ENCODE measurements at regions not wholly inside any gene's neighbourhood (a gene's known extent, or its start where the extent isn't known, plus 50 kb on each side); places are given as distances from the start of the nearest gene placed in this dataset.

DNA sequence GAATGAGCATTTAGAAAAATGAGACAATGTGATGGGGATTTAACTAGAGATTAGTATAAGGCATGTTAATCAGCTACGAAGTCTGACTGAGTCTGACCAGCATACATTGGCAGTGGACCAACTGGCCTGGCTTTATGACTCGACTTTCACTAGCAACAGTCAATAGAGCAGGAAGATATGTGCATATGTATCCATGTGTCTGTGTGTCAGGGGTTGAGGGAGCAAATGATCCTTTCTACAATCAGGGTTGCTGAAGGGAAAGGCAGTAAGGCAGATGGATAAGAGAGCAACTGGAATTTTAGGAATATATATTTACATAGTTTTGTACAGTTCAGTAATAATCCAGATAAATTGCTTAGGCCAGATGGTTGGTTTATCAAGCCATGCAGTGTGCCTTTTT, 645.6 kb downstream of the PLA2G4A start:
- intact Hi-C loops (cut with micrococcal nuclease): no loop called here
- no peak for DNase-seq
- ATAC-seq: no peak

DNA sequence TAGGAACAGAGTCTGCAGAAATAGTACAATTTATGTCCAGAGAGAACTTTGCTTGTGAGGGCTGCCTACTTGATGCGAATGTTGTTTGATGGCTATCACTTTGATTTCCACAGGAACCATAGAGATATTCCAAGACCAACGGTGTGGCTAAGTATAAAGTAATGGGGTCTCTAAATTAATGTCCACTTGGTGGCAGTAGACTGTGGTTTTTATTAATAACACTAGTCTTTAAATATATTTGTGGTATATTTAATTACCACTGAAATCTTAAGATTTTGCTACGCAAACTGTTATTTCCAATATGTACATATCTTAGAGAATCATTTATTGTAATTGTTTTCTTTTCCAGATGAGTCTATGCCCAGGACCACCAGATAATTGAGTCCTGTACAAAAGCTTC, 647.9 kb downstream of the PLA2G4A start:
- ATAC-seq (no peak), DNase-seq (no peak)
- intact Hi-C loops (cut with micrococcal nuclease): no loop called here

DNA sequence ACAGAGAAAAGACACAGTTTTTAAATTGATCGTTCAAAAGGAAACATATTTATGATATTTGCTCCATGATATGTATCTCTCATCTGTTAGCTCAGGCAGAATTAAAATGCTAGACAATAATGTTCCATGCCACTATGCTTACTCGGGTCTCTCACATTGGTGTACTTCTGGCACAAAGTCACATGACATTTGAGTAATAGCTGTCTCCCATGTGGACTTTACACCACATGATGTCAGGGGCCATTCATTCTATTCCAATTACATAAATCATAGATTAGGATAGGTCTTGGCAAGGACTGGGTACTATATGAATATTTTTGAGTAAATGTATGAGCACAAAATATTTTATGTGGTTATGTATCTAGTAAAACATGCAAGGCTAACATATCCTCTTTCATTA, 648.4 kb downstream of the PLA2G4A start:
- DNase-seq: no peak
- intact Hi-C loops (cut with micrococcal nuclease): no loop called here
- ATAC-seq: no peak

DNA sequence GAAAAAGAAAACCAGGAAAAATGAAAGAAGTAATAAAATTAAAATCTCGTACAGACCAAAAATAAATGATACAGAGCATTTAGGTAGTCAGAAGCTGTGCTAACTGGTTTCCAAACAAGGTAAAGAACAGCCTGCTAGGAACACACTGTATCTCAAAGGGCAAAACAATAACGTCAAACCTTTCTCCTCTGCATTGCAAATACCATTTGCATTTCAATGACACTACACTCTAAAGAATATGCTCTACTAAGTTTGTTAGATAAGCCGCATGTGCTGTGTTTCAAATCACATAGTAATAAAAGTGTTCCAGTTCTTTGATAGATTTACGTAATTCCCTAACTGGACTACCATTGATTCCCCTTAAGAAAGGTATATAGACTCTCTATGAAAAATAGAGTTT, 648.8 kb downstream of the PLA2G4A start:
- intact Hi-C loops (cut with micrococcal nuclease): no loop called here
- ATAC-seq (no peak), DNase-seq (no peak)

DNA sequence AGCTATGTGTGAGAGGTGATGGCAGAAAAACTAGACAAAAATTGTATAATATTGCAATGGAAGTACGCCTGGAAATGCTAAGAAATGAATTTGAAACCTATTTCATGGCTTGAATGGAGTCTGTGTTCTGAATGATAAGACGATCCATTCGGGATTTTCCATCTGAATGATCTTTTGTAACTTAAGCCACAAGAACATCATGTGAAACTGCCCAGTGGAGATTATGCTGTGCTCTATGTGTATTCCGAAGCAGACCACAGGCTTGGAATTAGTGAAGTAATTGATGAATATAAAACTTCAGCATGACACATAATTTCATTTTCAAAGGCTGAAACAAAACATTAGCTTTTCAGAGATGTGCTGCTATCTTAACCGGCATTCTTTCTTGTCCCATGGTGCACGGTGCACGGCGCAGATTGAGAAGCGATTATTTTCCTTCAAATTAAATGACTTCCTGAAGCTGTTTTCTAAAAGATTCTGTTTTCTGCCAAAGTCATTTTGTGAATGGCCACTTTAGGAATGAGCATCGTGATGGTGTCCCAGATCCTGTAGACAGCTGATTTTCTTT, 652.9 kb downstream of the PLA2G4A start:
- ATAC-seq: no peak
- intact Hi-C loops (cut with micrococcal nuclease): no loop called here
- DNase-seq: no peak

DNA sequence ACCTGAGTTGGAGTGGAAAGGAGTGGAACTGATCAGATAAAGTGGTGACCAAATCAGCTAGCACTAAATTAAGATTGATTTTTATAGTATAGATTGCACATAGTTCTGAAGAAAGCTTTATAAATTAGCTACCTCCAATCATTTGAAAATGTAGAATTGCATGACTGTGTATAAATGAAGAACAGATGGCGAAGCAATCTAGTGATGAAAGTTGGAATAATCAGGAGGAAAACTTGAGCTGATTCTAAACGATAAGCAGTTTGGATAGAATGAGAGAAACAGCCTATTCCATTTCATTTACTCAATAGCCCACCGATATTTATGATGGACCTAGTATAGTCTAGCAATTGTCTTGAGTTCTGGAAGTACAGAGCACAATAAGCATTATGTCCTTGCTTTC, 661.5 kb downstream of the PLA2G4A start:
- intact Hi-C loops (cut with micrococcal nuclease): no loop called here
- no peak for ATAC-seq

DNA sequence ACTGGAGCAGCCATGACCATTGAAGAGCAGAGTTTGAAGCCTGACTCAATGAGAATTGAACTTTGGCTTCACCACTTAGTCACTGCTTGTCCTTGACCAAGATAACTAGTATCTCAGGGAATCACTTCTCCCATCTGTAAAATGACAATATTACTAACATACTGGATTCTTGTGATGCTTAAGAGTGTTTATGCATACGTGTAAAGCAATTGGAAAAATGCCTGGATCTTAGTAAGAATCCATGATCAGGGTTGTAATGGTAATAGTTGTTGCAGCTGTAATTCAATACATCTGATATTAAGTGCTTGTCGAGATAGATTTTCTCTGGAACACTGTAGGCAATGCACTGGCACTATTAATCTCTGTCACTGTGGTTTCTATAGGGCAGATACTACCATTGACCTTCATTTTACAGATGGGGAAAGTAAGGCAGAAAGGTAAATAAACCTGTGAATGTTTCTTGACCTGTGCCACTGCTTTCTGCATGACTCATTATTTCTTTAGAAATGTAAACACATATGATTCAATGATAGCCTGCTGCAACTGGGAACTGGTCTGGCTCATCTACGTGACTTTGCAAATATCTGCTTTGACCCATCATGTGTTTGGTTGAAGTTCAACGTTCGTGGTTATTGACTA, 662.5 kb downstream of the PLA2G4A start:
- no peak for ATAC-seq
- DNase-seq: no peak
- intact Hi-C loops (cut with micrococcal nuclease): no loop called here

More for the DNA sequence above, 661.5 kb downstream of the PLA2G4A start:
- no peak for DNase-seq

DNA sequence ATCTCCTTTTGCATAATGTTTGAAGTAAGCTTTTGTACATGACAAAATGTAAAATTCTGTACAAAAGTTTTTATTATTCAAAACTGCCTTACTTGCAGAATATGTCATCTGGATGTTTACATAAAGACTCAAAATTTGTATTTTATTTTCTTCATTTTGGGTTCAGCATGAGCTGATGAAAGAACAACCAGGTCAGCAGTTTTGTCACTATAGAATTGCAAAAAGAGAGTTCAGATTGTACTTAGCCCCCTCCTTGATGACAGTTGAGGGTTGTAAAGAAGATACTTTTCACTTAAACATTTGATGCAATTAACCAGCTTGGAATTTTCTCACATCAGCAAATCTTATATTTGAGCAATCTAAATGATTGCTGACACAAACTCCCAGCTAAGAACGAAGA, 669.3 kb downstream of the PLA2G4A start:
- no peak for ATAC-seq
- no peak for DNase-seq

DNA sequence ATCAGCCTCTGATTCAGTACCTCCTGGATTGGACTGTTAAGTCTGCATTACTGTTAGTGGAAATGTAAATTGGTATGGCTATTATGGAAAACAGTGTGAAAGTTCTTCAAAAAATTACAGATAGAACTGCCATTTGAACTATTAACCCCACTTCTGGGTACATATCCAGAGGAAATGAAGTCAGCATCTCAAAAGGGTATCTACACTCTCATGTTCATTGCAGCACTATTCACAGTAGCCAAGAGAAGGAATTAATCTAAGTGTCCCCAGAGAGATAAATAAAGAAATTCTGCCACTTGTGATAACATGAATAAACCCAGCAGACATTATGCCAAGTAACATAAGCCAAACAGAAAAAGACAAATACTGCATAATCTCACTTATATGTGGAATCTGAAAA, 676.0 kb downstream of the PLA2G4A start:
- intact Hi-C loops (cut with micrococcal nuclease): no loop called here
- ATAC-seq: no peak
- no peak for DNase-seq

More for the DNA sequence above, 669.3 kb downstream of the PLA2G4A start:
- intact Hi-C loops (cut with micrococcal nuclease): no loop called here

DNA sequence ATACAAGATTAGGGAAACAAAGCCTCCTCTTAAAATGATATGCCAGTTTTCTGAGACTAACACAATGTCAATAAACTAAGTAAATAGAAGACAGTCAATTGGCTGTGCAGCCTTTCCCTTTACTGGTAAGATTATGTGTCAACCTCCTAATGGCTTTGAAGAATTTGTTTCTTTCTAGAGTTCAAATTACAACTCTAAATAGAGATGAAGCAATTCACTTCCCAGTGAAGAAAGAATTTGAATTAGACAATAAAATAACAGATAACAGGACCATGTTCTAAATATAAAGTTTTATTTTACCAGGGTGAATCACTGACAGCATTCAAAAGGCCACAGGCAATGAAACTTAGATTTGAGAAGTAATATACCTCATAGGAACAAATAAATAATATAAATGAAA, 680.3 kb downstream of the PLA2G4A start:
- ATAC-seq (no peak), DNase-seq (no peak)
- intact Hi-C loops (cut with micrococcal nuclease): no loop called here

DNA sequence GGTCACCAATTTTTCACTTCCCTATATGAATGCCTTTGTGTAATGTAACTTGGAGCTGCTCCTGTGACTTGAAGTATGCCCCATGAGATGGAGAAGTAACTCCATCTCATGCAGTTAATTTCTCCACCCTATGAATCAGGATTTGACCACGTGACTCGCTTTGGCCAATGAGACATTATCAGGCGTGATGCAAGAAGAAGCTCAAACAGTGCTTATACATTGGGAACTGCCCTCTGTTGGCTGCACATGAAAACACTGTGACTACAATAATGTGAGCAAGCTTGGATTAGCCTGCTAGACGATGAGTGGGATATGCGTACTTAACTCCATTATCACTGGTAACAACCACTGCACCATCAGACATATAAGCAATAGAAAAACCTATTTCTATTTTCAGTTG, 684.4 kb downstream of the PLA2G4A start:
- no peak for ATAC-seq
- no peak for DNase-seq
- intact Hi-C loops (cut with micrococcal nuclease): no loop called here

DNA sequence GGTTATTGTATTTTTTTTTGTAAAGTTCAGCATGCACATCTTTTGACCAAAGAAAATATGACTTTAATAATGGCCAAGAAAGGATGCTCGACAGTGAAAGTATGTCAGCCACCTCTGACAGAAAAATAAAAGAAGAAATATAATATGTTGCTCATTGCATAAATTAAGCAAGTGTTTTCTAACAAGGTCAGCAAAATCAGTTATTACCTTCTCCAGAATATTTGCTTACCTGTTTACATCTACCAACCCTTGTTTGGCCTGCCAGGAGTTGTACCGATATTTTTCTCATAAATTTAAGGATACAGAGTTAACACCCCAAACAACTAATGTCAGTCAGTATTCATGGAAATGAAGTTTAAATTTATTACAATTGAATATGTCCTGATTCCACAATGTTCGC, 685.4 kb downstream of the PLA2G4A start:
- intact Hi-C loops (cut with micrococcal nuclease): no loop called here
- no peak for DNase-seq
- no peak for ATAC-seq

DNA sequence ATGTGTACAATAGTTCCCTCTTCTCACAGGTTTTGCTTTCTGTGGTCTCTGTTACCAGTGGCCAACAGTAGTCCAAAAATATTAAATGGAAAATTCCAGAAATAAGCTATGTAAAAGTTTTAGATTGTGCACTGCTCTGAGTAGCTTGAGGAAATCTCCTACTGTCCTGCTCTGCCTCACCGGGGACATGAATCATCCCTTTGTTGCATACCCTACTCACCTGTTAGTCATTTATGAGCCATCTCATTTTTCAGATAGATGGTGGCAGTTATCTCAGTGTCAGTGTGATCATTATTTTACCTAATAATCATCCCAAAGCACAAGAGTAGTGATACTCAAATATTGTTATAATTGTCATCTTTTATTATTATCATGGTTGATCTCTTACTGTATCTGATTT, 688.1 kb downstream of the PLA2G4A start:
- ATAC-seq (no peak), DNase-seq (no peak)
- intact Hi-C loops (cut with micrococcal nuclease): no loop called here

DNA sequence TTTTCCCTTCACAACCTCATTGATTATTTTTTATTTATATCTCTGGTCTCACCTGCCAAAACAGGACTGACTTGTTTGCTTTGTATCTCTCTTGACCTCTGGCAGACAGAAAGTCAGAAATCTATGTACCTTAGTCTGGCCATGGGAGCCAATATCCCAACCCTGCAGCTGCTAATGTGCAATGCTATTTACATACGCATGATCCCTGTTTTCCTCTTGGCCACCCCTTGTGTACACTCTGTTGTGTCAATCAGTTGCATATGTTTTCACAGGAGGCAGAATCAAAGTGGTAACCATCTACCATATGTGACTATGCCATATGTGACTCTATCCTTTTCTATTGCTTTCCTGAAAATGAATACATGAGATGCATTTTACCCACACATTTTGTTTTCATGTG, 688.8 kb downstream of the PLA2G4A start:
- DNase-seq: no peak
- intact Hi-C loops (cut with micrococcal nuclease): no loop called here
- ATAC-seq: no peak

DNA sequence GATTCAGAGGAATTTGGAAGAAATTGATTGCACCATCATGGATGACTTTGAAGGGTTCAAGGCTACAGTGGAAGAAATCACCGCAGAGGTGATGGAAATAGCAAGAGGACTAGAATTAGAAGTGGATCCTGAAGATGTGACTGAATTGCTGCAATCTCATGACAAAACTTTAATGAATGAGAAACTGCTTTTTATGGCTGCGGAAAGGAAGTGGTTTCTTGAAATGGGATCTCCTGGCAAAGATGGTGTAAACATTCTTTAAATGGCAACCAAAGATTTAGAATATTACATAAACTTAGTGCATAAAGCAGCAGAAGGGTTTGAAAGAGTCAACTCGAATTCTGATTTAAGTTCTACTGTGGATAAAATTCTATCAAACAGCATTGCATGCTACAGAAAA, 698.6 kb downstream of the PLA2G4A start:
- no peak for DNase-seq
- intact Hi-C loops (cut with micrococcal nuclease): no loop called here
- no peak for ATAC-seq

DNA sequence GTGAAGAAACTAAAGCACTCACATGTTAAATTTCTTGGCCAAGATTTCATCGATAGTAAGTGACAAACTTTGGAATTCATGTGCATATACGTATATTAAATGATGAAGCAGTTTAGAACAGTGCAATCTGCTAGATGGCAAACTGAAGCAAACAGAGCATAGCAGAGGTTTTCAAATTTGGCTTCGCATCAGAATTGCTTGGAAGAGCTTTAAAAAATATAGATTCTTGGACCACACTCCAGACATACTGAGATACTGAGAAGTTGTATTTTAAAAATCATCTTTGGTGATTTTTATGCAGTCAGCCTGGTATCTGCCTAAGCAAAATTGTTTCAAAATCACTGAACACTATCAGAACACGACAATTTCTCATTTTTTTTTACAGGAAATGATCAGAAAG, 709.2 kb downstream of the PLA2G4A start:
- DNase-seq: no peak
- intact Hi-C loops (cut with micrococcal nuclease): no loop called here
- ATAC-seq: no peak

DNA sequence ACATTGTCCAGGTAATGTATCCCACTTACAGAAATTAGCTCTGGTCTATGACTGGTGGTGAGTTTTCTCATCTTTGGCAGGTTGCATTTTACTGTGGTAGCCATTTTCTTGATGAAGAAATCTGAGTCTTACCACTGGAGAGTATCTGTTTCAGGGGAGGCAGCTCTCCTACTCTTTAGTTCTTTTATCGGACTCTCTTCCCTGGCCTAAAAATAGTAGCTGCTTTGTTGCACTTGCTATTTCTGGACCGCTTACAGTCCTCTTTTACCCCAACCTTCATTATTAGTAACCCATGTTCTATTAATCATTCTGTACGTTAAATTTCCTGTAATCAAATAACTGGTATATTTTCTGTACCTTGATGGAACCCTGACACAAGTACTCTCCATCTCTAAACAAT, 720.8 kb downstream of the PLA2G4A start:
- intact Hi-C loops (cut with micrococcal nuclease): no loop called here
- ATAC-seq (peak; percentile 74), DNase-seq (no peak)

DNA sequence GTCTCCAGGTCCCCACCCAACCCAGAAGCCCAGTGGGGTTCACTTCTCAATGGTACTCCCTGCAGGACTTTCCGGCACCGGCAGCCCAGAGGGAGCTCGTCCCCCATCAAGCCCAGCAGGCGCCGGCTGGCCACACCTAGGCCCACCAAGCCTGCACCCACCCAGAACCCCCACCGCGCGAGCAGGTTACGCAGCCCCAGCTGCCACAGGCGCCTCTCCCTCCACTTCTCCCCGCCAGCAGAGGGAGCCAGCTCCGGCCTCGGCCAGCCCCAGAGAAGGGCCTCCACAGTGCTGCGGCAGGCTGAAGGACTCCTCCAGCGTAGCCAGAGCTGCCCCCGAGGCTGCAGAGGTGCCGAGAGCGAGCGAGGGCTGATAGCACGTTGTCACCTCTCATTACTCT, 722.3 kb downstream of the PLA2G4A start:
- ATAC-seq (no peak), DNase-seq (no peak)
- intact Hi-C loops (cut with micrococcal nuclease): no loop called here

DNA sequence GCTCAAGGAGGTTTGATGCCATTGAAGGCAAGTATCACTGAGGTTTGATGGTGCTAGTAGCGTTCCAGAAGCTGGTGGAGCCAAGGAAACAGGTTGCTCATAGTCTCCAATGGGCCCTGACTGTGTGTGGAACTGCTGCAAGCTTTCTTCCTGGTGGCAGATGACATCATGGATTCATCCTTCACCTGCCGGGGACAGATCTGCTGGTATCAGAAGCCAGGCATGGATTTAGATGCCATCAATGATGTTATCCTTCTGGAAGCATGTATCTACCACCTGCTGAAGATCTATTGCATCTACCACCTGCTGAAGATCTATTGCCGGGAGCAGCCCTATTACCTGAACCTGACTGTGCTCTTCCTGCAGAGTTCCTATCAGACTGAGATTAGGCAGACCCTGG, 734.4 kb downstream of the PLA2G4A start:
- no peak for ATAC-seq
- DNase-seq: no peak
- intact Hi-C loops (cut with micrococcal nuclease): no loop called here

DNA sequence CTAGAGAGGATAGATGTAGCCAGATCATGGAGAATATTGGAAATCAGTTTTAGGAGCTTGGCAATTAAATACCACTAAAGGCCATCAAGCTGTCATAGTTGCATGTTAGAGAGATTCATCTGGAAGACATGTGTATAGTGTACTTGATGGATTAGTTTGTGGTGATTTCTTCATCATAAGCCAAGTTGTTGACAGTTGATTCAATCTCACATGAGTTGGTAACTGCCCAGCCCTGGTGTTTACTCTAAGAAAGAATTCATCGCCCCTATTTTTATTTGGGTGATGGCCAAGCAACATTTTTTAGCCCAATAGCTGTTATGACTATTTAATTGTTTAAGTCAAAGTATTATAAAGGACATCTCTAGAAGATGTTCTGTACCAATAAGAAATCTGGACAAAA, 737.6 kb downstream of the PLA2G4A start:
- intact Hi-C loops (cut with micrococcal nuclease): no loop called here
- no peak for DNase-seq
- no peak for ATAC-seq

DNA sequence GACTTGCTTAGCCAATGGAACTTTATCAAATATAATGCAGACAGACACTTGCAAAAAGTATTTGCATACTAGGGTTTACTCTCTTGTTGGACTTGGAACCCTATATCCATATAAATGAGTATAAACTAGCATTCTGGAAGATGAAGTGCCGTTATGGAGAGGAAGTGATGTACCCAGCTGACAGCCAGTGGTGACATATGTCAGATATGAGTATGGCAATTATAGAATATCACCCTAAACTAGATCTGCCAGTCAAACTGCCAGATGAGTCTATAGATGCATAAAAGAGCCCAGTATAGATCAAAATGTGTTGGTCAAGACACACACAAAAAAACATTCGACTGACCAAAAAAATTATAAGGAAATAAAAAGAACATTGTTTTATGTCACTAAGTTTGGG, 739.3 kb downstream of the PLA2G4A start:
- intact Hi-C loops (cut with micrococcal nuclease): no loop called here

DNA sequence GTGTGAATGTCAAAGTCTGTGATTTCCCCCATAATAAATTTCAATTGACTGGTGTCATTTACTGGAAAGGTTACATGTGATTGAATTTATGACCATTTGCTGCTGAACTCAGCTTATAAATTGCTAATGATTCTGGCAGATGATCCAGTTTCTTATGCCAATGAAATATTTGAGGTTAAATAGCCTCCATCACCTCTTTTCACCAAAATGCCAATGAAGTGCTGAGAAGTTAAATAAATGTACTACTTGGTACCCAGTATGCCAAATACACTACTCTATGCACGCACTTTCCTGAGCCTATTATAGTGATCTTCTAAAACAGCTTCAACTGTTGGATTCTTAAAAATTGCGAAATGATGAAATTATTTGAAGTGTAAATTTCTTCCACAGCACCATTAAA, 741.4 kb downstream of the PLA2G4A start:
- intact Hi-C loops (cut with micrococcal nuclease): no loop called here
- ATAC-seq (no peak), DNase-seq (no peak)

More for the DNA sequence above, 739.3 kb downstream of the PLA2G4A start:
- DNase-seq: no peak
- no peak for ATAC-seq
